NCI-H1105 (cell line): ENCODE measurements at regions not wholly inside any gene's neighbourhood (a gene's known extent, or its start where the extent isn't known, plus 50 kb on each side); places are given as distances from the start of the nearest gene placed in this dataset.
"Not testable (repeated sequence)": the region's sequence is repeated elsewhere in the genome, so short reads cannot be mapped to it uniquely, and the experiment has no call there.

Source experiments
- DNase-seq: peaks from one replicate; lab custom pipeline; 2025; lab: John Stamatoyannopoulos, UW

GRCh38 chr10:109729895-109730294 lies 193.4 kb downstream of the XPNPEP1 start:
- not testable (repeated sequence) for DNase-seq

- no peak for DNase-seq
Observed at GRCh38 chr10:109727436-109727835, 195.9 kb downstream of the XPNPEP1 start.

GRCh38 chr10:109726473-109726872 lies 196.8 kb downstream of the XPNPEP1 start:
- DNase-seq, result no peak

GRCh38 chr10:109723305-109723704 lies 200.0 kb downstream of the XPNPEP1 start:
- DNase-seq, result no peak

GRCh38 chr10:109721453-109722064 lies 201.8 kb downstream of the XPNPEP1 start:
- no peak for DNase-seq

- DNase-seq, result no peak
Observed at GRCh38 chr10:109706026-109706560, 217.2 kb downstream of the XPNPEP1 start.

GRCh38 chr10:109701633-109702215 lies 221.6 kb downstream of the XPNPEP1 start:
- no peak for DNase-seq

- DNase-seq, result no peak
Observed at GRCh38 chr10:109698882-109699664, 224.2 kb downstream of the XPNPEP1 start.

GRCh38 chr10:109698086-109698485 lies 225.2 kb downstream of the XPNPEP1 start:
- no peak for DNase-seq

GRCh38 chr10:109696981-109697775 lies 226.1 kb downstream of the XPNPEP1 start:
- no peak for DNase-seq

GRCh38 chr10:109696462-109696861 lies 226.8 kb downstream of the XPNPEP1 start:
- DNase-seq, result no peak

- DNase-seq, result no peak
Observed at GRCh38 chr10:109695988-109696387, 227.3 kb downstream of the XPNPEP1 start.

- no peak for DNase-seq
Observed at GRCh38 chr10:109689785-109690184, 233.5 kb downstream of the XPNPEP1 start.

GRCh38 chr10:109679478-109679877 lies 243.8 kb downstream of the XPNPEP1 start:
- no peak for DNase-seq

- no peak for DNase-seq
Observed at GRCh38 chr10:109678857-109679256, 244.5 kb downstream of the XPNPEP1 start.

GRCh38 chr10:109676703-109677102 lies 246.6 kb downstream of the XPNPEP1 start:
- no peak for DNase-seq

- DNase-seq, result no peak
Observed at GRCh38 chr10:109668703-109669102, 254.6 kb downstream of the XPNPEP1 start.

- DNase-seq, result no peak
Observed at GRCh38 chr10:109668154-109668665, 255.1 kb downstream of the XPNPEP1 start.

- no peak for DNase-seq
Observed at GRCh38 chr10:109665321-109665720, 258.0 kb downstream of the XPNPEP1 start.

- DNase-seq, result no peak
Observed at GRCh38 chr10:109664554-109664953, 258.8 kb downstream of the XPNPEP1 start.

GRCh38 chr10:109663122-109663521 lies 260.2 kb downstream of the XPNPEP1 start:
- no peak for DNase-seq

GRCh38 chr10:109652612-109653011 lies 270.7 kb downstream of the XPNPEP1 start:
- DNase-seq, result not testable (repeated sequence)
